Amygdala (tissue), 56 donors: ENCODE measurements at regions not wholly inside any gene's neighbourhood (a gene's known extent, or its start where the extent isn't known, plus 50 kb on each side); places are given as distances from the start of the nearest gene placed in this dataset.

Source experiments
- DNase-seq, 56 donors: peaks; one replicate each; lab custom pipeline; 2025; lab: John Stamatoyannopoulos, UW

- DNase-seq = no peak
These were observed 54.0 kb upstream of the PRPS1L1 start for GRCh38 chr7:18081617-18082016.

GRCh38 chr7:18082169-18082568 is 54.5 kb upstream of the PRPS1L1 start:
- no peak for DNase-seq

DNA sequence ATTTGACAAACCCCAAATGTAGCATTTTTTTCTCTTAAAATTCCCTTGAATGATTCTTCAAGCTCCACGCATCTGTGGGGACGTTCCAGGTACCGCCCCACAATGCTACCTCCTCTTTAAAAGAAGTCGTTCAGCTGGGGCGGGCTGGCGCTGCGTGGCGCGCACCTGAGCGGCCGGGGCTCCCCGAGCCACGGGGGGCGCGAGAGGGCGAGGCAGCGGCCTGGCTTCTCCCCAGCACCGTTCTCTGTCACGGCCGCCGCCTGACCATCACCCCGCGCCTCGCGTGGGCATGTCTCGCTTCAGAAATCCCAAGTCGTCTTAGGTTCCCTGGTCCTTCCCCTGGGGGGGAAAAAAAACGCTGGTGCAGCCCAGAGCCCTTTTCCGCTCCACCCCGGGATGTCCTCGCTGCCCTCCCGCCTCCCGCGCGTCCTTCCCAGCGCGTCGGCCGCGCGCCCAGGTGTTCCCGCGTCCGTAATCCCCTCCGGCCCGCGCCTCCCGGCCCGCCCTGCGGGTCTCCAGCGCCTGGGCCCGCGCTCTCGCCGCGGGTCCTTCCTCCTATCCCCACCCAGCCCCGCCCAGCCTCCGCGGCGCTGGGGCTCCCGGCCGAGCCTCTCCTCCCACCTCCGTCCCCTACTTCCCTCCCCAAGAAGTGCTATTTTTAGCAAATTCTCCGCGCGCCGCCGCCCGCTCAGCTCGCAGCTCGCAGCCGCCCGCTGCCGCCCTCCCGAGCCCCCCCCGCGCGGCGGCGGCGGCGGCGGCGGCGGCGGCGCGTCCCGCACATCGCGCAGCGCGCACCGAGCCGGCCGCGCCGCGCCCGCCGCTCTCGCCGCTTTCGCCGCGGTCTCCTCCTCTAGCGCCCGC is 58.7 kb upstream of the PRPS1L1 start:
- DNase-seq = peak in 25 of 56 donors; percentile 8 to 67 (median 26)

DNA sequence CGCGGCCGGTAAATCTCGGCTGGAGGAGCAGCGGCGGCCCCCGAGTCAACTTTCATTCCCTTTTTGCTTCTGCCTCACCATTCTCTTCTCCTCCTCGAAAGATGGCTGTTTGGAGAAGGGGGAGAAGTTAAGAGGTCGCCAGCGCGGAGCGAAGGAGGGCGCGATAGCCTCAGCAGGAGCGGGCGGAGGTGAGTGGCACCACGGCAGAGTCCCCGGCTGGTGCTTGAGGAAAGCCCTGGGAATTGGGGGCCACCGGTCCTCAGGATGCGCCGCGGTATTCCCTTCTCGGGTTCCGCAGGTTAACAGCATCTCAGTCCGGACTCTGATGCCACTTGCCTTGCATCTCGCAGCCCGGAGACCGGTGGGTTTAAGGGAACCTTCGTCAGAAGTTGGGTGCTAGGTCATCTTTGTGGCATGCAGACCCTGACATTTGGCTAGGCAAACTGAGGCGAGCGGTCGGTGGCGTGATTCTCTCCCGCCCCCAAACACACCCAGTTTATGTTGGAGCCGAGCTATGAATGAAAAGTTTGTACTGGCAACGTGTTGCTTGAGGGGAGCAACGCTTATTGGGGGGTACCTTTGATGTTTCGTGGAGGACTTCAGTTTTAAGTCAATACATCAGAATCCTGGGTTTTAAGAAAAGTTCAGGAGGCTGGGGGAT is 59.5 kb upstream of the PRPS1L1 start:
- peak in 13 of 56 donors; percentile 6 to 52 (median 16) for DNase-seq

- peak in 17 of 56 donors; percentile 1 to 46 (median 11) for DNase-seq
These were observed 60.0 kb upstream of the PRPS1L1 start for GRCh38 chr7:18087687-18088078.

DNA sequence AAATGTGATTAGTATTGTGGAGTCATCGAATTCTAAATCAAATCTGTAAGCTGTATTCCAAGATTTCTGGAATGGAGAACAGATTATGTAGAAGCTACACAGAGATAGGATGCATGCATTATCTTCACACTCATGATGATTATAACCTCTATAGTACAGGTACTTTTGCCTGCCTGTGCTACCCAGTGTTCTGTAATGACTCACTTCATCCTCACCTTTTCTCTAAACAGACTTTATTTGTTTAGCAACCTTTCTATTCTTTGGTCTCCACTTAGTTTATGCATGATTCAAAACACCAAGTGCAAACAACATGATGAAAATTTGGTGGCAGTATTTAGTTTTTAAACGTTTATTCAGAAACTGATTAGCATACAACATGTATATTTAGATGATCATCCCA is 68.4 kb upstream of the PRPS1L1 start:
- DNase-seq = no peak

DNA sequence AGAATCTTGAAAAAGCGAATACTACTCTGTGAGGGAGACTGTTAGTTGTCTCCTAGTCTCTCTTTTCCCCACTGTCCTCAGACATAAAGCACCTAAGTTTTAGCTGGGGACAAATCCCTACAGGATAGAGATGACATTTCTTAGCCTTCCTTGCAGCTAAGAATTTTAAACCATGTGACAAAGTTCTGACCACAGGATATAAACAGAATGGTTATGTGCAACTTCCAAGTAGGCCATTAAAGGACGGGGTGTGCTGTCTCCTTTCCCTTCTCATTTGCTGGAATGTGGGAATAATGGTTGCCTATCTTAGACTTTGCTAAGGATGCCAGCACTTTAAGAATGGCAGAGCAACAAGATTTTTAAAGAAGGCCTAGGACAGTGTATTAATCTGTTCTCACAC is 74.9 kb upstream of the PRPS1L1 start:
- no peak for DNase-seq

GRCh38 chr7:18103436-18104218 is 76.0 kb upstream of the PRPS1L1 start:
- DNase-seq = no peak

GRCh38 chr7:18109762-18110161 is 82.1 kb upstream of the PRPS1L1 start:
- DNase-seq = no peak

- no peak for DNase-seq
These were observed 89.0 kb upstream of the PRPS1L1 start for GRCh38 chr7:18116661-18117060.

DNA sequence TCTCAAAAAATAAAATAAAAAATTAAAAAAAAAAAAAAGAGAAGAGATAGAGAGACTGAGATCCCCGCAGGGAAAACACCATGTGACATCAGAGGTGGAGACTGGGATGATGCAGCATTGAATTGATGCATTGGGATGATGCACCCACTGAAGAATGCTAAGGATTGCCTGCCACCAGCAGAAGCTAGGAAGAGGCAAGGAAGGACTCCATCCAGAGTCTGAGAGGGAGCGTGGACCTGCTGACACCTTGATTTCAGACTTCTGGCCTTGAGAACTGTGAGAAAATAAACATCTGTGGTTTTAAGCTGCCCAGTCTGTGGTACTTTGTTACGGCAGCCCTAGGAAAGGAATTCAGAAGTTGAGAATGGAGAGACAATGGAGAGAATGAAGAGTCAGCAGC is 89.8 kb upstream of the PRPS1L1 start:
- DNase-seq = no peak

- peak in 1 of 56 donors; percentile 3 for DNase-seq
These were observed 92.3 kb upstream of the PRPS1L1 start for GRCh38 chr7:18119985-18120384.

DNA sequence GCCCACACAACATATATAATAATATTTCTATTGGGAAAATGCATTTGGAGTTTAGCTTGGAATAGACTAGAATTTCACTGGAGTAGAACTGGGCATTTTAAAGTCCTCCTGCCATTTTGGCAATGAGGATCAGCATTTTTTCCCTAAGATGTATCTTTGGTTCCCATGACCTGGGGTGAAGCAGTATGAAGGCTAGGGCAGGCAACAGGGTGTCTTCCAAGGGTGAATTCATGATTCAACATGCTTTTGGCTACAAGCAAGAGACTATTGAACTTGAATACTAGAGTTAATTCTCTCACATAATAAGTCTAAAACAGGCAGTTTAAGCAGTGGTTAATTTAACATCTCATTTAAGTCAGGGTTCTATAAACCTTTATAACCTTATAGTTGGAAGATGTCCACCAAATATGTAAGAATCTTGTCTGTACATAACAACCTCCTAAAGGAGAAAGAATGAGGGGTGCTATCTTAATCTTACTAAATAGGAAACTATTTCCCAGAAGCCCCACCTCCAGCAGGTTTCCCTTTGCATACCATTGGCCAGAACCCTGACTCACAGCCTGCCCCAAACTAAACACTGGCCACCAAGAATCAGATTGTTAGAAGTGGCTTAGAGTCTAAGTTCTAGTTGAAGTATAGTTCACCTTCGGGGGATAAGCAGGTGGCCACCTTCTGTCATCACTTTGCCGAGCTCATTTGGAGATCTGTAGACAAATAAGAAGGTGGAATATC is 96.0 kb upstream of the PRPS1L1 start:
- no peak for DNase-seq

DNA sequence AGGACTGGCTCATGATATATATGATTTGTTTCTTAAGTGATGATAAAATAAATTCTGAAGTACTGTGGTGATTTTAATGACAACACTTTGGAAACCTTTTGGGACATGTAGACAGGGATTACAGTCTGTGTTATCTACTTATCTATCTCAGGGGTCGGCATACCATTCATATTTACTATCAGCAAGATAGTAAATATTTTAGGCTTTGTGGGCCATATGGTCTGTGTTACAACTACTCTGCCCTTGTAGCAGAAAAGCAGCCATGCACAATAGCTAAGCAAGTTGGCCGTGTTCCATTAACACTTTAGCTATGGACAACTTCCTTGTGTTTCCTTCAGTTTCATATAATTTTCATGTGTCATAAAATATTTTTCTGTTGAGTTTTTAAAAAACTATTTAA is 97.8 kb upstream of the PRPS1L1 start:
- no peak for DNase-seq

DNA sequence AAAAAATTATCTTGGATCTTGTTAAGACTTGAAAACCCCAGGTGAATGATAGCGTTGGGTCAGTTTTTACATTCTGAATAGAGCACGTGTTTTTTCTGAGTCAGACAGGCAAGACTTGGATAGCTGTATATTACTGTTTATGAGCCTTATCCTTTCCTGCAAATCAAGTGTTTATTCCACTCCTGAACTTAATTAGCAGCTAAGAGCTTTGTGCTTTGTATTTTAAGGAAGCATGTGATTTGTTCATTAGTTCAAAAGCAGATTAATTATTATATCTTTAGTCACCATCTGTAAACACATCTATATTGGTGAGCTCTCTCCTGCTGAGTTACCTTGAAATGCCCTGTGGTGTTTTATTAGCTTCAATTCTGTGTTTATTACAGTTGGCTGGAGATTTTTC is 98.6 kb upstream of the PRPS1L1 start:
- DNase-seq = no peak

DNA sequence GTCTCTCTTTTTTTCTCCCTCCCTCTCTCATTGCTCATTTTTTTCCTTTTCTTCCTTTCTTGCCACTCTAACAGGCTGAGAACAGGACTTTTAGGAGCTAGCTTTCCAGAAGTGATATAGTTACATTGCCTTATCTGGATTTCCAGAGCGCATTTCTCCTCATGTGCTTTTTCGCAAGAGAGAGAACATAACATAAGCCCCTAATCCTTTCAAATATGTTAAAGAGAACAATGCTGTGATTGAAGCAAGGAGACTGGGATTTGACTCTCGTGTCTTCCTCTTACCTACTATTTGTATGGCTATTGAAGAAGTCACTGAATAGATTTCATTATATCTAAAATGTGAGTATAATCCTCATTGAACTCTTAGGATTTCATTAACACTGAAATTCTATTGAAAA is 101.2 kb upstream of the PRPS1L1 start:
- DNase-seq = no peak

GRCh38 chr7:18132811-18133210 is 105.2 kb upstream of the PRPS1L1 start:
- no peak for DNase-seq

- no peak for DNase-seq
These were observed 106.3 kb upstream of the PRPS1L1 start for GRCh38 chr7:18133921-18134320.

- no peak for DNase-seq
These were observed 113.3 kb upstream of the PRPS1L1 start for GRCh38 chr7:18140943-18141342.

DNA sequence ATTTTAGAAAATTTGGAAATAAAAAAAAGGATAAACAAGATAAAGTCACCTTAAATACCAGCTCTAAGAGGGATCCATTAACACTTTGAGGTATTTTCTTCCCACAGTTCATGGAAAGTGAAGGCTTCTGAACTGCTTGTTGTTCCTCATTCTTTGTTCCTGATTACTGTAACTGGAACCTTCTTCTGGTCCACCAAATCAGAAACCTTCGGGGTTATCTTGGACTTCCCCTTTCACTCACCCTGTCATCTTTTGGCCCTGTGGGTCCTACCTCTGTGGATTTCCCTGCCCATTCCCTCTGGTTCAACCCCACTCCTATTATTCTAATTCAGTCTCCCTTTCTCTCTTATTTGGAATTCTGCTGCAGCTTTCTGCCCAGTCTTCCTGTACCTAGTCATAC is 116.5 kb upstream of the PRPS1L1 start:
- DNase-seq = peak in 1 of 56 donors; percentile 1

- no peak for DNase-seq
These were observed 117.5 kb upstream of the PRPS1L1 start for GRCh38 chr7:18145160-18145559.
